IMR-90 (cell line): ENCODE measurements at regions not wholly inside any gene's neighbourhood (a gene's known extent, or its start where the extent isn't known, plus 50 kb on each side); places are given as distances from the start of the nearest gene placed in this dataset.

Source experiments
- ATAC-seq: fragments of 200-7000 bp; cut with Tn5 transposase; 2 replicates; pipeline ENCODE4 v1.9.1; 2020; ENCODE audit warnings: low read depth, mild to moderate bottlenecking, moderate library complexity
- BruUV-seq: library from RNA; stranded (reverse); fragments of 400-500 nt; replicated peaks from 2 replicates; lab custom pipeline; 2021; lab: Mats Ljungman, UMichigan
- CTCF ChIA-PET: fragments of 300-600 bp; formaldehyde crosslinking; extraction: SDS; loops from one replicate; lab custom pipeline; 2021; ENCODE audit warnings: antibody characterized with exemption; lab: Yijun Ruan, JAX
- POLR2A ChIA-PET: fragments of 300-600 bp; sonication (Branson Sonifier 250); formaldehyde crosslinking; loops from one replicate; lab custom pipeline; 2022; ENCODE audit warnings: antibody characterized with exemption; ENCODE audit not compliant: unreplicated experiment; lab: Charles Lee
- DNase-seq: peaks from one replicate; pipeline ENCODE4 v3.0.0; 2013
- H2AFZ ChIP-seq: replicated peaks from 2 replicates; pipeline ENCODE3; 2013; ENCODE audit warnings: low read length, mild to moderate bottlenecking; ENCODE audit not compliant: poor library complexity
- H2AK5ac ChIP-seq: 2 replicates; pipeline ENCODE4 v1.6.1; 2013; ENCODE audit warnings: low read depth, low read length, inconsistent platforms
- H2AK9ac ChIP-seq: replicated peaks from 2 replicates; pipeline ENCODE3; 2013; ENCODE audit warnings: mild to moderate bottlenecking, low read depth, low read length, moderate library complexity; ENCODE audit not compliant: poor library complexity
- H2BK120ac ChIP-seq: 2 replicates; pipeline ENCODE4 v1.6.1; 2013; ENCODE audit warnings: low read depth, low read length, inconsistent platforms
- H2BK15ac ChIP-seq: 3 replicates; pipeline ENCODE4 v1.6.1; 2013; ENCODE audit warnings: low read depth, low read length, inconsistent platforms
- H2BK20ac ChIP-seq: 2 replicates; pipeline ENCODE4 v1.6.1; 2013; ENCODE audit warnings: low read depth, mild to moderate bottlenecking, inconsistent platforms, low read length, moderate library complexity
- H2BK5ac ChIP-seq: 2 replicates; pipeline ENCODE4 v1.6.1; 2013; ENCODE audit warnings: mild to moderate bottlenecking, low read depth, low read length, inconsistent platforms; ENCODE audit not compliant: poor library complexity, severe bottlenecking
- H3K14ac ChIP-seq: replicated peaks from 2 replicates; pipeline ENCODE4 v1.6.1; 2013; ENCODE audit warnings: low read depth, low read length, inconsistent platforms
- H3K18ac ChIP-seq: 2 replicates; pipeline ENCODE4 v1.6.1; 2013; ENCODE audit warnings: low read depth, low read length, control low read depth
- H3K23ac ChIP-seq: 2 replicates; pipeline ENCODE4 v1.6.1; 2013; ENCODE audit warnings: low read depth, low read length, inconsistent platforms
- H3K27ac ChIP-seq: 2 replicates; pipeline ENCODE4 v1.5.1; 2013; ENCODE audit warnings: mild to moderate bottlenecking, control low read depth, low read length; ENCODE audit not compliant: insufficient read depth
- H3K27me3 ChIP-seq: 2 replicates; pipeline ENCODE4 v1.6.1; 2013; ENCODE audit warnings: low read length; ENCODE audit not compliant: control insufficient read depth, insufficient read depth
- H3K36me3 ChIP-seq: 2 replicates; pipeline ENCODE4 v1.6.1; 2013; ENCODE audit warnings: low read length, mixed read lengths; ENCODE audit not compliant: control insufficient read depth, insufficient read depth
- H3K4ac ChIP-seq: 2 replicates; pipeline ENCODE4 v1.6.1; 2013; ENCODE audit warnings: low read depth, low read length, inconsistent platforms
- H3K4me1 ChIP-seq: 2 replicates; pipeline ENCODE4 v1.6.1; 2013; ENCODE audit warnings: low read length, mixed read lengths; ENCODE audit not compliant: control insufficient read depth, insufficient read depth
- H3K4me2 ChIP-seq: 2 replicates; pipeline ENCODE4 v1.6.1; 2013; ENCODE audit warnings: low read depth, mild to moderate bottlenecking, control low read depth, low read length, moderate library complexity
- H3K4me3 ChIP-seq: 2 replicates; pipeline ENCODE4 v1.5.1; 2013; ENCODE audit warnings: low read depth, mild to moderate bottlenecking, control low read depth, low read length, moderate library complexity; ENCODE audit not compliant: insufficient read depth
- H3K56ac ChIP-seq: 2 replicates; pipeline ENCODE4 v1.6.1; 2013; ENCODE audit warnings: low read length, inconsistent platforms; ENCODE audit not compliant: insufficient read depth; ENCODE audit errors: extremely low read depth
- H3K79me1 ChIP-seq, 2 experiments: 2 replicates each; pipeline ENCODE4 v1.6.1; 2013; ENCODE audit warnings: low read length in 2 of 2, inconsistent platforms in 1 of 2, low read depth in 1 of 2
- H3K9ac ChIP-seq: 2 replicates; pipeline ENCODE4 v1.6.1; 2013; ENCODE audit warnings: low read depth, low read length, control low read depth
- H3K9me1 ChIP-seq: 2 replicates; pipeline ENCODE4 v1.6.1; 2013; ENCODE audit warnings: low read length, inconsistent platforms; ENCODE audit not compliant: insufficient read depth
- H3K9me3 ChIP-seq: 2 replicates; pipeline ENCODE4 v1.6.1; 2013; ENCODE audit warnings: low read length; ENCODE audit not compliant: control insufficient read depth, insufficient read depth
- H4K20me1 ChIP-seq: 2 replicates; pipeline ENCODE4 v1.6.1; 2013; ENCODE audit warnings: low read length, inconsistent platforms; ENCODE audit not compliant: insufficient read depth
- H4K5ac ChIP-seq: 2 replicates; pipeline ENCODE4 v1.6.1; 2013; ENCODE audit warnings: mild to moderate bottlenecking, low read depth, low read length, control low read depth
- H4K8ac ChIP-seq, 2 experiments: 2 replicates each; pipeline ENCODE4 v1.6.1; 2013; ENCODE audit warnings: low read depth in 2 of 2, low read length in 2 of 2, control low read depth in 1 of 2, inconsistent platforms in 1 of 2
- H4K91ac ChIP-seq: 2 replicates; pipeline ENCODE4 v1.6.1; 2013; ENCODE audit warnings: low read depth, low read length, inconsistent platforms; ENCODE audit not compliant: insufficient read depth
- BHLHE40 ChIP-seq: fragments of 150-350 bp; IDR thresholded peaks from 2 replicates; pipeline ENCODE4 v1.6.1; 2016; ENCODE audit warnings: mild to moderate bottlenecking, low read depth, low read length
- CEBPB ChIP-seq: IDR thresholded peaks from 2 replicates; pipeline ENCODE4 v1.6.1; 2012; ENCODE audit warnings: low read depth, low read length, improper control_type of control experiment
- CHD1 ChIP-seq: IDR thresholded peaks from 2 replicates; pipeline ENCODE4 v1.6.1; 2012; ENCODE audit warnings: low read depth, low read length, improper control_type of control experiment
- FOS ChIP-seq: fragments of 150-350 bp; IDR thresholded peaks from 2 replicates; pipeline ENCODE4 v1.6.1; 2016; ENCODE audit warnings: low read depth, low read length
- MAFK ChIP-seq: IDR thresholded peaks from 2 replicates; pipeline ENCODE4 v1.6.1; 2012; ENCODE audit warnings: low read depth, low read length, improper control_type of control experiment
- MAZ ChIP-seq: IDR thresholded peaks from 2 replicates; pipeline ENCODE4 v1.6.1; 2012; ENCODE audit warnings: low read depth, mild to moderate bottlenecking, low read length, improper control_type of control experiment, moderate library complexity, borderline replicate concordance
- MXI1 ChIP-seq: IDR thresholded peaks from 2 replicates; pipeline ENCODE4 v1.6.1; 2012; ENCODE audit warnings: low read depth, mild to moderate bottlenecking, low read length, moderate library complexity, borderline replicate concordance
- NFE2L2 ChIP-seq: fragments of 150-350 bp; IDR thresholded peaks from 2 replicates; pipeline ENCODE4 v1.6.1; 2016; ENCODE audit warnings: low read depth, mild to moderate bottlenecking, low read length
- POLR2A ChIP-seq: IDR thresholded peaks from 2 replicates; pipeline ENCODE4 v1.6.1; 2012; ENCODE audit warnings: mild to moderate bottlenecking, low read depth, low read length
- RAD21 ChIP-seq: IDR thresholded peaks from 2 replicates; pipeline ENCODE4 v1.6.1; 2012; ENCODE audit warnings: low read length, improper control_type of control experiment
- RCOR1 ChIP-seq: IDR thresholded peaks from 2 replicates; pipeline ENCODE4 v1.6.1; 2012; ENCODE audit warnings: mild to moderate bottlenecking, low read length, improper control_type of control experiment; ENCODE audit not compliant: insufficient replicate concordance
- RFX5 ChIP-seq: IDR thresholded peaks from 2 replicates; pipeline ENCODE4 v1.8.0; 2012; ENCODE audit warnings: low read depth, mild to moderate bottlenecking, low read length, moderate library complexity
- SMC3 ChIP-seq: fragments of 150-350 bp; IDR thresholded peaks from 2 replicates; pipeline ENCODE4 v1.6.1; 2016; ENCODE audit warnings: low read depth, mild to moderate bottlenecking, antibody characterized with exemption, low read length, moderate library complexity
- USF2 ChIP-seq: fragments of 150-350 bp; IDR thresholded peaks from 2 replicates; pipeline ENCODE4 v1.6.1; 2017; ENCODE audit warnings: mild to moderate bottlenecking, antibody characterized with exemption, low read length, low read depth
- WGBS, 2 experiments: methylation state at CpG; one replicate each; pipeline versions ENCODE4 v1.1.5 to v1.1.7; 2013; ENCODE audit warnings: missing lambda C conversion rate in 2 of 2; ENCODE audit not compliant: insufficient read length in 1 of 2; ENCODE audit errors: extremely low coverage in 2 of 2; 5-methylcytosine and 5-hydroxymethylcytosine counted together
- dilution Hi-C: fragments of 300-500 bp; cut with HindIII; formaldehyde crosslinking; loops from one replicate; pipeline ENCODE4 v1.14.3; 2018; ENCODE audit warnings: low sequenced_read_pairs; ENCODE audit not compliant: unreplicated experiment
- in situ Hi-C: fragments of 300-500 bp; cut with MboI; formaldehyde crosslinking; loops from 3 replicates; pipeline ENCODE4 v1.14.3; 2019; ENCODE audit warnings: low sequenced_read_pairs, inconsistent platforms, mixed read lengths
- intact Hi-C: fragments of 100-400 bp; cut with micrococcal nuclease; formaldehyde crosslinking; loops from 2 replicates; pipeline ENCODE4 v1.10.0; 2022
- TF ChIP-seq, protein P1 (sequence below): fragments of 150-350 bp; IDR thresholded peaks from 2 replicates; pipeline ENCODE4 v1.6.1; 2016; ENCODE audit warnings: low read depth, mild to moderate bottlenecking, low read length, moderate library complexity, borderline replicate concordance
- TF ChIP-seq, protein P2 (sequence below): conservative IDR thresholded peaks from 2 replicates; pipeline ENCODE4 v1.5.1; 2012; ENCODE audit warnings: mild to moderate bottlenecking, low read depth, low read length, improper control_type of control experiment

- H2AFZ ChIP-seq = no peak overlapping the region
- H2BK20ac ChIP-seq = no peak overlapping the region
- no peak overlapping the region for H3K23ac ChIP-seq
- no peaks in the 10 kb centered on the region for H3K79me1 ChIP-seq
- H3K27me3 ChIP-seq = no peaks in the 10 kb centered on the region
- no peaks in the 10 kb centered on the region for H3K9me1 ChIP-seq
- no peak overlapping the region for H3K4me3 ChIP-seq
- in situ Hi-C loops (no loop called here), dilution Hi-C loops (no loop called here), intact Hi-C loops (no loop called here)
- H3K9ac ChIP-seq = no peak overlapping the region
- H3K4me1 ChIP-seq = no peaks in the 10 kb centered on the region
- POLR2A ChIA-PET = no interaction called here
- H2AK9ac ChIP-seq = no peak overlapping the region
- peaks cover 4% of the 10 kb centered on the region for H3K9me3 ChIP-seq
- no peak overlapping the region for H4K91ac ChIP-seq
- H3K56ac ChIP-seq = no peak overlapping the region
- ATAC-seq (no peak), DNase-seq (no peak)
- no peak overlapping the region for H4K8ac ChIP-seq
- no peak overlapping the region for H4K5ac ChIP-seq
- no peak overlapping the region for H2BK15ac ChIP-seq
- no peaks in the 10 kb centered on the region for H3K36me3 ChIP-seq
- no peak overlapping the region for H3K18ac ChIP-seq
- BruUV-seq = no TSS peak
- no peak overlapping the region for H3K4ac ChIP-seq
- H3K27ac ChIP-seq = no peak overlapping the region
- no peak overlapping the region for H2AK5ac ChIP-seq
- no peaks in the 10 kb centered on the region for H4K20me1 ChIP-seq
- CTCF ChIA-PET = no interaction called here
- H2BK5ac ChIP-seq = no peak overlapping the region
- no peak overlapping the region for H3K14ac ChIP-seq
- no peak overlapping the region for H2BK120ac ChIP-seq
- WGBS, 2 experiments = no CpG with 5 or more reads among the region's 2 CpGs
- TF ChIP-seq MAFK (no peak), CEBPB (no peak), RAD21 (no peak), MAZ (no peak), RFX5 (no peak), SMC3 (no peak), FOS (no peak), RCOR1 (no peak), USF2 (no peak), BHLHE40 (no peak), CHD1 (no peak), POLR2A (no peak), NFE2L2 (no peak), MXI1 (no peak)
- TF ChIP-seq, protein P1, sequence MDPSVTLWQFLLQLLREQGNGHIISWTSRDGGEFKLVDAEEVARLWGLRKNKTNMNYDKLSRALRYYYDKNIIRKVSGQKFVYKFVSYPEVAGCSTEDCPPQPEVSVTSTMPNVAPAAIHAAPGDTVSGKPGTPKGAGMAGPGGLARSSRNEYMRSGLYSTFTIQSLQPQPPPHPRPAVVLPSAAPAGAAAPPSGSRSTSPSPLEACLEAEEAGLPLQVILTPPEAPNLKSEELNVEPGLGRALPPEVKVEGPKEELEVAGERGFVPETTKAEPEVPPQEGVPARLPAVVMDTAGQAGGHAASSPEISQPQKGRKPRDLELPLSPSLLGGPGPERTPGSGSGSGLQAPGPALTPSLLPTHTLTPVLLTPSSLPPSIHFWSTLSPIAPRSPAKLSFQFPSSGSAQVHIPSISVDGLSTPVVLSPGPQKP = no peak
- TF ChIP-seq, protein P2, sequence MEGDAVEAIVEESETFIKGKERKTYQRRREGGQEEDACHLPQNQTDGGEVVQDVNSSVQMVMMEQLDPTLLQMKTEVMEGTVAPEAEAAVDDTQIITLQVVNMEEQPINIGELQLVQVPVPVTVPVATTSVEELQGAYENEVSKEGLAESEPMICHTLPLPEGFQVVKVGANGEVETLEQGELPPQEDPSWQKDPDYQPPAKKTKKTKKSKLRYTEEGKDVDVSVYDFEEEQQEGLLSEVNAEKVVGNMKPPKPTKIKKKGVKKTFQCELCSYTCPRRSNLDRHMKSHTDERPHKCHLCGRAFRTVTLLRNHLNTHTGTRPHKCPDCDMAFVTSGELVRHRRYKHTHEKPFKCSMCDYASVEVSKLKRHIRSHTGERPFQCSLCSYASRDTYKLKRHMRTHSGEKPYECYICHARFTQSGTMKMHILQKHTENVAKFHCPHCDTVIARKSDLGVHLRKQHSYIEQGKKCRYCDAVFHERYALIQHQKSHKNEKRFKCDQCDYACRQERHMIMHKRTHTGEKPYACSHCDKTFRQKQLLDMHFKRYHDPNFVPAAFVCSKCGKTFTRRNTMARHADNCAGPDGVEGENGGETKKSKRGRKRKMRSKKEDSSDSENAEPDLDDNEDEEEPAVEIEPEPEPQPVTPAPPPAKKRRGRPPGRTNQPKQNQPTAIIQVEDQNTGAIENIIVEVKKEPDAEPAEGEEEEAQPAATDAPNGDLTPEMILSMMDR = no peak
- no peak overlapping the region for H3K4me2 ChIP-seq
Observed at GRCh38 chr10:53744176-53744575, 971.6 kb upstream of the MBL2 start.
